Calu3 (cell line): ENCODE measurements at regions not wholly inside any gene's neighbourhood (a gene's known extent, or its start where the extent isn't known, plus 50 kb on each side); places are given as distances from the start of the nearest gene placed in this dataset.

ENCODE experiments used
- BruUV-seq: library from RNA; stranded (reverse); fragments of 400-500 nt; replicated peaks from 2 replicates; lab custom pipeline; 2021; lab: Mats Ljungman, UMichigan
- CTCF ChIA-PET: fragments of 300-600 bp; sonication (Branson Sonifier 250); formaldehyde crosslinking; loops from one replicate; lab custom pipeline; 2022; ENCODE audit warnings: antibody characterized with exemption; lab: Charles Lee
- DNase-seq: peaks from one replicate; pipeline ENCODE4 v3.0.0; 2022
- H3K27ac Mint-ChIP-seq: one replicate; pipeline ENCODE4 v1.8.0; 2022; ENCODE audit warnings: mixed read lengths; ENCODE audit not compliant: unreplicated experiment
- H3K27me3 Mint-ChIP-seq: one replicate; pipeline ENCODE4 v1.8.0; 2022; ENCODE audit warnings: mixed read lengths; ENCODE audit not compliant: unreplicated experiment
- H3K36me3 Mint-ChIP-seq: one replicate; pipeline ENCODE4 v1.8.0; 2022; ENCODE audit warnings: mild to moderate bottlenecking, moderate library complexity, mixed read lengths; ENCODE audit not compliant: insufficient read depth, unreplicated experiment
- H3K4me1 Mint-ChIP-seq: one replicate; pipeline ENCODE4 v1.8.0; 2022; ENCODE audit warnings: mild to moderate bottlenecking, low read depth, mixed read lengths; ENCODE audit not compliant: unreplicated experiment
- H3K4me3 Mint-ChIP-seq: one replicate; pipeline ENCODE4 v1.8.0; 2022; ENCODE audit warnings: mild to moderate bottlenecking, low read depth, moderate library complexity, mixed read lengths; ENCODE audit not compliant: unreplicated experiment
- H3K9me3 Mint-ChIP-seq: one replicate; pipeline ENCODE4 v1.8.0; 2022; ENCODE audit warnings: low read depth, mixed read lengths; ENCODE audit not compliant: unreplicated experiment
- CTCF ChIP-seq: fragments of 200-600 bp; IDR thresholded peaks from one replicate; pipeline ENCODE4 v1.8.0; 2022; ENCODE audit warnings: antibody characterized with exemption; ENCODE audit not compliant: unreplicated experiment
- intact Hi-C: fragments of 100-400 bp; cut with micrococcal nuclease; formaldehyde crosslinking; loops from one replicate; pipeline ENCODE4 v1.10.0; 2022; ENCODE audit not compliant: unreplicated experiment

DNA sequence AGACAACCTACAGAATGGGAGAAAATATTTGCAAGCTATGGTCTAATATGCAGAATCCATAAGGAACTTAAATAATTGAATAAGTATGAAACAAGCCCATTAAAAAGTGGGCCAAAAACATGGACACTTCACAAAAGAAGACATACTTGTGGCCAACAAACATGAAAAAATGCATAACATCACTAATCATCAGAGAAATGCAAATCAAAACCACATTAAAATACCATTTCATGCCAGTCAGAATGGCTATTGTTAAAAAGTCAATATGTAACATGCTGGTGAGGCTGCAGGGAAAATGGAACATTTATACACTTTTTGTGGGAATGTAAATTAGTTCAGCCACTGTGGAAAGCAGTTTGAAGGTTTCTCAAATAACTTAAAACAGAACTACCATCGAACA lies 945.4 kb upstream of the FLRT2 start:
- CTCF ChIA-PET: no interaction called here
- H3K27ac Mint-ChIP-seq: no peak overlapping the region
- H3K27me3 Mint-ChIP-seq: no peaks in the 10 kb centered on the region
- BruUV-seq: no TSS peak
- H3K4me3 Mint-ChIP-seq: no peak overlapping the region
- peaks cover 14% of the 10 kb centered on the region for H3K9me3 Mint-ChIP-seq
- intact Hi-C loops: no loop called here
- TF ChIP-seq CTCF: no peak
- H3K36me3 Mint-ChIP-seq: no peaks in the 10 kb centered on the region
- no peak for DNase-seq
- H3K4me1 Mint-ChIP-seq: no peaks in the 10 kb centered on the region

DNA sequence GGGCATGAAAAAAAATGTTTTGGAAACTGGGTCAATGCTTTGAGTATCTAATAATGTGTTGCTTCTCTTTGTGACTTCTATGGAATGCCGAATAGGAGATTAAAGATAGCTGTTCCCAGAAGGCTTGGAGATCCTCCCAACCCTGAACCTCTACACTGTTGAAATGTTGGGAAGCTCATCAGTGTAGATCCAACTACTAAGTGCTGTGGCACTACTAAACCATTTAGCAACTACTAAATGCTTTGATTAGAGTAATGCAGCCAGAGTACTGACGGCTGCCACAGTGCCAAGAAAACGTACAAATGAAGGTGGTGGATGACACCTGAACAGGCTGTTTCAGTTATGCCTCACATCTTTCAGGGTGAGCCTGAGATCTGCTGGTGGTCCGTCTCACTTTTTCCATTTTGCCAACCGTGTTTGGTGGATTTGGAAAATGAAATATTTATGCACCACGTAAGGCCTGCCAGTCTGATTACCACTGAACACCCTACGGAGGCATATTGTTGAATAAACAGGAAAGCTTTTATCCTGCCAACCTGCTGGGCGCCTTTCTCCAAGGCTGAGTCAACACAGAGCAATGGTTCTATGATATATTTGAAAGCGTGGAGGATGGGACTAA lies 938.0 kb upstream of the FLRT2 start:
- H3K9me3 Mint-ChIP-seq: no peaks in the 10 kb centered on the region
- no peaks in the 10 kb centered on the region for H3K4me1 Mint-ChIP-seq
- CTCF ChIA-PET: no interaction called here
- no peaks in the 10 kb centered on the region for H3K27me3 Mint-ChIP-seq
- H3K4me3 Mint-ChIP-seq: no peak overlapping the region
- TF ChIP-seq CTCF: no peak
- H3K36me3 Mint-ChIP-seq: no peaks in the 10 kb centered on the region
- no peak for DNase-seq
- H3K27ac Mint-ChIP-seq: no peak overlapping the region
- BruUV-seq: no TSS peak
- intact Hi-C loops: no loop called here

DNA sequence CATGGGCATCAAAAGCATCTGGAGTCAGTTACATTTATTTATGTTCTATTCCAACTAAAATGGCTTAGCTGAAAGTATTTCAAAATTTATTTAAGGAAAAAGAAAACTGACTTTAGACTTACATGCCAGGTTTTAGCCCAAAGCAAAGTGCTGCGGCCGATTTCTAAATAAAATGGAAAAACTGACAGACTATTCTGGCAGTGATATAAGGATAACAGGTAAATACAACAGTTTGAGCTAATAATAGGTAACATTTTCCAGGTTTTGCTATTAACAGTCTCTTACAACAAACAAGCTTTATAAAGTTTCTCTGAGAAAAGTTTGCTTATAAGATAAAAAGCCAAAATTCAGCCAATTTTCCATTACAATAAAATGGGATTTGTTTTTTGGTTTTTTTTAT lies 937.2 kb upstream of the FLRT2 start:
- Mint-ChIP-seq H3K4me3 (no peak overlapping the region), H3K36me3 (no peaks in the 10 kb centered on the region), H3K27ac (no peak overlapping the region), H3K27me3 (no peaks in the 10 kb centered on the region), H3K4me1 (no peaks in the 10 kb centered on the region), H3K9me3 (no peaks in the 10 kb centered on the region)
- BruUV-seq: no TSS peak
- TF ChIP-seq CTCF: no peak
- DNase-seq: no peak
- CTCF ChIA-PET: no interaction called here
- intact Hi-C loops: no loop called here

DNA sequence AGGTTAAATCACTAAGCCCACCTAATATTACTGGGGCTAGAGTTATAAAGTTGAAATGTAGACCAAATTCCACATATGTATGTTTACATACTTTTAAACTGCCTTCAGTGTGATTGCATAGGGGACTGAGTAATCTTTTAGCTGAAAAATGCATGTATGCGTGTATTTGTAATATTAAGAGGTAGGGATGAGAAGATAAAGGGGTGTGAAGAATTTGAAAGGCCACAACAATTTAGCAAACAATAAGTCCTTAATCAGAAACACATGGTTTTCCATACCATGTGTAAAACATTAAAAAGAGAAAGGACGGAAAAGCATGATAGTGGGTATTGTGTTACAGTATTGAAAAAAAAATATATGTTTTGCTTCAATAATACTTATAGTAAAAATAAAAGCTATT lies 919.9 kb upstream of the FLRT2 start:
- Mint-ChIP-seq H3K9me3 (peaks cover 5% of the 10 kb centered on the region), H3K36me3 (no peaks in the 10 kb centered on the region)
- no peak for DNase-seq

More for the DNA sequence above, 919.9 kb upstream of the FLRT2 start:
- Mint-ChIP-seq H3K27me3 (no peaks in the 10 kb centered on the region), H3K4me3 (no peak overlapping the region), H3K4me1 (no peaks in the 10 kb centered on the region), H3K27ac (no peak overlapping the region)
- CTCF ChIA-PET: no interaction called here
- BruUV-seq: no TSS peak
- intact Hi-C loops: no loop called here
- no peak for TF ChIP-seq CTCF
